ENCODE measurements at regions not wholly inside any gene's neighbourhood (a gene's known extent, or its start where the extent isn't known, plus 50 kb on each side); places are given as distances from the start of the nearest gene placed in this dataset.

DNA sequence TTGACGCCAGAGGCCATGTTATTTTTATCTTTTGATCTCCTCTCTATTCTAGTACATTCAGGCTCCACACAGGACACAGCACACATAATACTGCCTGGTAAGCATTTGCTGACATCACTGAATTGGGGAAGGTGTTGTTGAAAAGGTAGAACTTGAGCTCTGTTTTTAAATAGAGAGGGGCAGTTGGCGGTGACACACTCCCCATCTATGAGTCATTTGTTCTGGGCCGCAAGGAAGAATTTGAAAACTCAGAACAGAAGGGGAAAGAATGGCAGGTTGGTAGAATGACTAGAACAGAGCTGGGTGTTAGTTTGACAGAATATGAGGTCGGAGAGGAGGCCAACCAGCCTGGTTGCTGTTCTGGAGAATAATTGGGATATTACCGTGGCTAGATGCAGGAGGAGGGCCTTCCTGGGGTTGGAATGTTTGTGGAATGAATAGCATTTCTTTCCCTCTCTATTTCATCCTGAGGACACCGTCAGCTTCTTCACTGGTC lies 52.1 kb upstream of the ERRFI1 start:
- DNase-seq, result no peak

DNA sequence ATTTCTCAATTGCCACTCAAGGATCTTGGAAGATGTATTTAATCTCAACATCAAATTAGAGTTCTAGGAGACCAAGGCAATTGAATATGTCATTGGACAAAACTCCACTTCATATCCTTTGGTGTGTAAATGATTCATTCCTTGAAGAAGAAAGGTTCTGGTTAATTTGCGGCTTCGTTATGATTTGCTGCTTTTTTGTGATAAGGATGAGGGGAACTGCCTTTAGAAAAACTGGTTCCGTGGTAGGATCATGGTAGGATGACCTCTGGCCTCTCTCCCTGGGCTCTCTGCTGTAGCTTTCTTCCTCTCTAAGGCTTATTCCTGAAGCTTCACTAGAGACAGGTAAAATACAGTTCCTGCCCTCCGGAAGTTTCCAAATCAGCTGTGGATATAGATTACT lies 51.5 kb upstream of the ERRFI1 start:
- no peak for DNase-seq

DNA sequence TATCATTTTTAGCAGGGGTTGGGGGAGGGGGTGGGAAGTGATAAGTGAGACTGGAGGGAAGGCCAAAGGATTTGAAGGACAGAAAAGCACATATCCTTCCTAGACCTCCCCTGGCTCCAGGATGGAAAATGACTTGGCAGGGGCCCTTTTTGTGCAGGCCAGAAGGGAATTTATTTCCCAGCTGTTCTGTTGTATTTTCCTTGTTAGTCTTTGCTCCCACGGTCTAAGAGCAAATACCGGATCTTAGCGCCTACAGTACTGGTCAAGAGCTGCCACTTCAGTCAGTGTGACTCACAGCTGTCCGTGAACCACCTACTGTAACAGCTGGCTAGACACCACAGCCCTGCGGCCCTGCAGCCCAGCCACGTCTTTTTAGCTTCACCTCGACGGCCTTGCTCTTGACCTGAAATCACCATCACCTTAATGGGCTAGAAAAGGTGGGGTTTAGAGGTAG lies 51.0 kb upstream of the ERRFI1 start:
- DNase-seq, result peak in 1 of 2 experiments; percentile 21

DNA sequence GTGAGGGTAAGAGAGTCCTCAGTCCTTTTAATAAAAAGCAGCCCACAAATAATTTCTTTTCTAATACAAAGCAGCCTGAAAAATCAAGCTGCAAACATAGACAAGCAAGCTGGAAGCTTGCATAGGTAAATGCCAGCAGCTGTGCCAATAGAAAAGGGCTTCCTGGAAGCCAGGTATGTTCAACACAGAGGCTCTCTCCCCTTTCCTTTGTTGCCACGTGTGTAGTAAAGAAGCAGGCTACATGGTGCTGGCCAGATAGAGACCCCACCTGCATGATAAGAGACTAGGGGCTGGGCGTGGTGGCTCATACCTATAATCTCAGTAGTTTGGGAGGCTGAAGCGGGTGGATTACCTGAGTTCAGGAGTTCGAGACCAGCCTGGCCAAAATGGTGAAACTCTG lies 50.1 kb upstream of the ERRFI1 start:
- DNase-seq, result no peak

Data from NCI-H446 (cell line).